ENCODE measurements at regions not wholly inside any gene's neighbourhood (a gene's known extent, or its start where the extent isn't known, plus 50 kb on each side); places are given as distances from the start of the nearest gene placed in this dataset.

DNA sequence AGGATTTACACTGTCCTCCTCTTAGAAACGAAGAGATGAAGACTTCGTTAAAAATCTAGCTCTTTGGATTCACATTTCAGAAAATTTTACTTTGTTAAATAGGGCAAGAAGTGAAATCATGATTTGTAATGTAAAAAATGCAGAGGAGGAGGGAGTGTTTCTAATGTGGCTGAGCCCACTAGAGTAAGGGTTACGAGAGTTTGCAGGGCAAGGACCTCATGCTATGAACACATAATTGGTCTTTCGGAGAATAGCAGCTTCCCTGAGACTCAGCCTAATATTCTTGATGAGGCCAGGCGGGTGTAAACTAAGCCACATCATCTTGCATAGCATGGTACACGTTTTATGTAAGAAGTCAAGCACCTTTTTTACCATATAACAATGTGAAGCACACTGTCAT, 191.0 kb upstream of the ADAMTS16 start:
- no peak for TF ChIP-seq POLR2A (IDR thresholded peaks at IDR 0.05)
- TF ChIP-seq, protein P1, sequence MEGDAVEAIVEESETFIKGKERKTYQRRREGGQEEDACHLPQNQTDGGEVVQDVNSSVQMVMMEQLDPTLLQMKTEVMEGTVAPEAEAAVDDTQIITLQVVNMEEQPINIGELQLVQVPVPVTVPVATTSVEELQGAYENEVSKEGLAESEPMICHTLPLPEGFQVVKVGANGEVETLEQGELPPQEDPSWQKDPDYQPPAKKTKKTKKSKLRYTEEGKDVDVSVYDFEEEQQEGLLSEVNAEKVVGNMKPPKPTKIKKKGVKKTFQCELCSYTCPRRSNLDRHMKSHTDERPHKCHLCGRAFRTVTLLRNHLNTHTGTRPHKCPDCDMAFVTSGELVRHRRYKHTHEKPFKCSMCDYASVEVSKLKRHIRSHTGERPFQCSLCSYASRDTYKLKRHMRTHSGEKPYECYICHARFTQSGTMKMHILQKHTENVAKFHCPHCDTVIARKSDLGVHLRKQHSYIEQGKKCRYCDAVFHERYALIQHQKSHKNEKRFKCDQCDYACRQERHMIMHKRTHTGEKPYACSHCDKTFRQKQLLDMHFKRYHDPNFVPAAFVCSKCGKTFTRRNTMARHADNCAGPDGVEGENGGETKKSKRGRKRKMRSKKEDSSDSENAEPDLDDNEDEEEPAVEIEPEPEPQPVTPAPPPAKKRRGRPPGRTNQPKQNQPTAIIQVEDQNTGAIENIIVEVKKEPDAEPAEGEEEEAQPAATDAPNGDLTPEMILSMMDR (IDR thresholded peaks at IDR 0.05): no peak

Data from Peyer's patch (tissue), 4 donors.